HG02852 (cell line): ENCODE measurements at regions not wholly inside any gene's neighbourhood (a gene's known extent, or its start where the extent isn't known, plus 50 kb on each side); places are given as distances from the start of the nearest gene placed in this dataset.
"Not testable (repeated sequence)": the region's sequence is repeated elsewhere in the genome, so short reads cannot be mapped to it uniquely, and the experiment has no call there.

ENCODE experiments used
- ATAC-seq: cut with Tn5 transposase; IDR thresholded peaks from one replicate; pipeline ENCODE4 v1.9.1; 2021; ENCODE audit warnings: mild to moderate bottlenecking, moderate library complexity; ENCODE audit not compliant: unreplicated experiment

DNA sequence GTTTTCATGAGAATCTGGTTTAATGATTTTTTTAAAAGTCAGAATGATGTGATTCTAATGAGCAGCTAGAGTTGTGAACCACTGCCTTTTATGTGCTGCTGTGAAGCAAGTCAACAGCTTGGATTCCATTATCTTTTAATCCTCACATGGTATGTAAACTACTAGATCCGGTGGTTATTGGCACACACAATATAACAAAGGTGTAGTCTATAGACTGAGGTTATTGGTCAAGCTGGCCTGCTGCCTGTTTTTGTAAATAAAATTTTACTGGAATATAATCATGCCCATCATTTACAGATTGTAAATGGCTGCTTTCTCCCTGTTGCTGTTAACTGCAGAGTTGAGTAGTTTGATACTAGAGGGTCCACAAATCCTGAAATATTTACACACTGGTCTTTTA lies 103.1 kb downstream of the OTOL1 start:
- ATAC-seq, result no peak

DNA sequence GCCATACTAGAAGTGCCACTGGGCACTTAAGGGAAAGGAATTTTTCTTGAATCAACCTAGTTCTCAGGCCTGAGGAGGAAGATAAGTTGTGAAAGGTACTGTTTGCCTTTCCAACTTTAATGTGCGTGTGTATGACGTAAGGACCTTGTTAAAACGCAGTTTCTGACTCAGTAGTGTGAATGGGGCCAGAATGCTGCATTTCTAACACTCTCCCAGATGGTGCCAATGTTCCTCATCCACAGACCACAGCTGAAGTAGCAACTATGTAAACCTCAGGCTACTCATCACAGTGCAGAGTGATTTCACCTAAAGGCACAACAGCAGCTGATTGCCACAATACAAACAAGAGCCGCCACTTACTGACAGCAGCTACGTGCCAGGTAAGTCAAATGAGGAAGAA lies 103.6 kb downstream of the OTOL1 start:
- no peak for ATAC-seq

DNA sequence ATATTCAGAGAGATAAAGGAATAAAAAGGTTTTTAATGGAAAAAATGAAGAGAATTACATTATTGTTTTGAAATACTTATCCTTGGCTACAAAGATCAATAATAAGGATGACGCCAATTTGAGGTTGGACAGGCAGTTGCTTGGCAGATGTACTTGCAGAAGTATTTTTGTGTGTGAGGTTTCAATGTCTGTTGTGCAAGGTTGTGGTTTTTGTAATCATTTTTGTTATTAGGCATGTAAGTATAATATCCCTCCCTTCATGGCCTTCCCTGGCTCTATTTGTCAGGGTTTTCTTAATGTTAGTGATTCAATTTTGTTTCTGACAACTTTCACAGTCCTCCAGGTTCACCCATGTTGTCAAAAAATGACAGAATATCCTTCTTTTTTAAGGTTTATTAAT lies 105.9 kb downstream of the OTOL1 start:
- ATAC-seq, result no peak

DNA sequence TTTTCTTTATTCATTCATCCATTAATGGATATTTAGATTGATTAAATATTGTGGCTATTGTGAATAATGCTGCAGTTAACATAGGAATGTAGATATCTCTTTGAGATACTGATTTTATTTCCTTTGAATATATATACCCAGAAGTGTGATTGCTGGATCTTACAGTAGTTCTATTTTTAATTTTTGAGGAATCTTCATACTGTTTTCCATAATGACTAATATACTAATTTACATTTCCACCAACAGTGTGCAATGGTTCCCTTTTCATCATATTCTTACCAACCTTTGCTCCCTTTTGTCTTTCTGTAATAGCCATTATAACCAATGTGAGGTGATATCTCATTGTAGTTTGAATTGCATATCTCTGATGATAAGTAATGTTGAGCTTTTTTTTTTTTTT lies 106.3 kb downstream of the OTOL1 start:
- ATAC-seq, result no peak

DNA sequence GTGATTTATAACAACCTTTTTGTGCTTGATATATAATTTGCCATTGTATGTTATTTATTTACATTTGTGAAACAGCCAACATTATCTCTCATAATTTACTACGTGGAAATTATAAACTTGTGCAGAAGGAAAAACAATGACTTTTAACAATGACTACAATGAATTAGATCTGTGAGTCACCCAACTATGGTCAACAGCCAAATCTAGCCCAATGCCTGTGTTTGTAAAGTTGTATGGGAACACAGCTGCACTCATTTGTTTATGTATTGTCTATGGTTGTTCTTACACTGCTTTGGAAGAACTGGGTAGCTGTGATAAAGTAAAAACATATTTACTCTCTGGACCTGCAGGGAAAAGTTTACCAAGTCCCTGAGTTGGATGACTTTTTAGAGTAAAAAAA lies 110.4 kb downstream of the OTOL1 start:
- no peak for ATAC-seq

DNA sequence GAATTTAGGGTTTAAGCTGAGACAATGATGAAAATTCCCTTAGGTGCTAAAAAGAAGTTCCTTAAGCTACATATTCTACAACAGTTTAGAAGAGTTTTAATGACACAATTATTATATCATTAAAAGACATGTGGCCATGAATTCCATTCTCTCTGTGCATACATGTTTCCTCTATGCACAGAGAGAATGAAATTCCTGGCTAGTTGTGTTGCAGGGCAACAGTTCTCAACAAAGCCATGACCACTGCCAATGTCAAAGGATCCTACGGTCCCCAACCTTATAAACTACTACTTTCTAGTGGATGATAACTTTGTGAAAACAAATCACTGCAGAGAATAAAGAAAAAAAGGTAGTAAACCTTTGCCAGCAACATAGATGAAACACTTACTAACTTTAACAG lies 122.7 kb downstream of the OTOL1 start:
- no peak for ATAC-seq

DNA sequence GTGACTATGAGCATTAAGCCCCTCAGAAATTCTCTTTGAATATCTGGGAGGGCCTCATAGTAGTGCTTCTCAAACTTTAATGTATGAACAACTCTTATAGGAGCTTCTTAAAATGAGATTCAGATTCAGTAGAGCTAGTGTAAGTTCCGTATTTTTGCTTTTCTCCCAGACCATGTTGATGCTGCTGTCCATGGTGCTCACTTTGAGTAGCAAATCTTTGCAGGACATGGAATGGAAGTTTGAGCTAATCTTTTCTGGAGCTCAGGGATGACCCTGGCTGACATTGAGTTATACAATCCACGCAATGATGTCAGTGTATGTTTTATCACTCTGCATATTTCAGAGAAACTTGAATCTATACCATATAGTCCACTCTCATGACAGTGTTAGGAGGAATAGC lies 134.2 kb downstream of the OTOL1 start:
- ATAC-seq, result no peak

DNA sequence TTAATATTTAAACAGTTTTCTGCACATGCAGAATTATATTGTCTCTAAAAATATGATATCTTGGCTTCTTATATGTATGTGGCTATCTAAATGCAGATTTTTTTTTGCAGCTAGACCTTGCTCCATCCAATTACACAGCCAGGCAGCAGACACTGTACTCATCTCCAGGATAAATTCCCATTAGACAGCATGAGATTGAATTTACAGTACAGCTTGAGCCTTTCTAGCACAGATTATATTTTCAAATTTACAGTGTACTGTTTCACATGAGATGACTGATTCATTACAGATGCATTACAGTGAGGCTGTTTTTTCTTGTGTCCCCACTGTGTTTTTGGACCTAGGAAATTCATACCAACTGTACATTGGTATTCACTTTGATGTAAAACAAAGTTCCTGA lies 134.9 kb downstream of the OTOL1 start:
- no peak for ATAC-seq

DNA sequence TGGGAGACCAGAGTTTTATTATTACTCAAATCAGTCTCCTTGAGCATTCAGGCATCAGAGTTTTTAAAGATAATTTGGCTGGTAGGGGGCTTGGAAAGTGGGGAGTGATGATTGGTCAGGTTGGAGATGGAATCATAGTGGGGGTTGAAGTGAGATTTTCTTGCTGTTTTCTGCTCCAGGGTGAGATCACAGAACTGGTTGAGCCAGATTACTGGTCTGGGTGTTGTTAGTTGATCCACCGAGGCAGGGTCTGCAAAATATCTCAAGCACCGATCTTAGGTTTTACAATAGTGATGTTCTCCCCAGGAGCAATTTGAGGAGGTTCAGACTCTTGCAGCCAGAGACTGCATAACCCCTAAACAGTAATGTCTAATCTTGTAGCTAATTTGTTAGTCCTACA lies 141.0 kb downstream of the OTOL1 start:
- no peak for ATAC-seq

DNA sequence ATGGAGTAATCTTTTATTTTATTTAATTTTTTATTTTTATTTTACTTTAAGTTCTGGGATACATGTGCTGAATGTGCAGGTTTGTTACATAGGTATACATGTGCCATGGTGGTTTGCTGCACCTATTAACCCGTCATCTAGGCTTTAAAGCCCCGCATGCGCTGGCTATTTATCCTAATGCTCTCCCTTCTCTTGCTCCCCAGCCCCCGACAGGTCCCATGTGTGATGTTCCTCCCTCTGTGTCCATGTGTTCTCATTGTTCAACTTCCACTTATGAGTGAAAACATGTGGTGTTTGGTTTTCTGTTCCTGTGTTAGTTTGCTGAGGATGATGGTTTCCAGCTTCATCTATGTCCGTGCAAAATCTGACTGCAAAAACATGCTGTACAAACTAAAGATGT lies 142.5 kb downstream of the OTOL1 start:
- ATAC-seq, result not testable (repeated sequence)

DNA sequence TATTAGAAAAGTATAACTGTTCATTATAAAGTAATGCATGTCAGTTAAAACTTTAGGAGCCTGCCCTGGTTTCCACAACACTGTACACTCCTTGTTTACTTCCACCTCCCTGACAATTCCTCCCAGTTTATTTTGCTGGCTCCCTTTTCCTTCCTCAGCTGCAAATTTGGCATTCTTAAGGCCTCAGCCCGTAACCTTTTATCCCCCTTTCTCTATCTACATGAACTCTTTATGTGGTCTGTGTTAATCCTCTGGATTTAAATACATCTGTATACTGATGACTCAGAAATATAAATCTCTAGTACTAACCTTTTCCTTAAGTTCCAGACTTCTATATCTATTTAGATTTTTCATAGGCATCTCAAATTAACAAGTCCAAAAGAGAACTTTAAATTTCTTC lies 143.6 kb downstream of the OTOL1 start:
- ATAC-seq, result no peak

DNA sequence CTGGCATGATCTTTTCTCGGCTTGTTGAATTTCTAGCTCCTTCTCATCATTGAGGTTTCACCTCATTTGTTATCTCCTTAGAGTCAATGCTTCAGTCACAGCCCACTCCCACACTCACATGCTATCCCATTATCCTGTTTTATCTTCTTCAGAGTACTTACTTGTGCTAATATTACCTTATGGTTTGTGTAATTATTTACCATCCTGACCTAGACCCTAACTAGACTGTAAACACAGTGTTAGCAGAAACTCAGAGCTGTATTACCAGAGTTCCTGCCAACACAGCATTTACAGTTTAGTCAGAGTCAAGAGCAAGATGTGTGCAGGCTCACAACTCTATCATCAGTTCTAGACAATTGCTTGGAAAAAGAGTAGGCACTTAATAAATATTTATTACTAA lies 144.7 kb downstream of the OTOL1 start:
- ATAC-seq, result no peak

DNA sequence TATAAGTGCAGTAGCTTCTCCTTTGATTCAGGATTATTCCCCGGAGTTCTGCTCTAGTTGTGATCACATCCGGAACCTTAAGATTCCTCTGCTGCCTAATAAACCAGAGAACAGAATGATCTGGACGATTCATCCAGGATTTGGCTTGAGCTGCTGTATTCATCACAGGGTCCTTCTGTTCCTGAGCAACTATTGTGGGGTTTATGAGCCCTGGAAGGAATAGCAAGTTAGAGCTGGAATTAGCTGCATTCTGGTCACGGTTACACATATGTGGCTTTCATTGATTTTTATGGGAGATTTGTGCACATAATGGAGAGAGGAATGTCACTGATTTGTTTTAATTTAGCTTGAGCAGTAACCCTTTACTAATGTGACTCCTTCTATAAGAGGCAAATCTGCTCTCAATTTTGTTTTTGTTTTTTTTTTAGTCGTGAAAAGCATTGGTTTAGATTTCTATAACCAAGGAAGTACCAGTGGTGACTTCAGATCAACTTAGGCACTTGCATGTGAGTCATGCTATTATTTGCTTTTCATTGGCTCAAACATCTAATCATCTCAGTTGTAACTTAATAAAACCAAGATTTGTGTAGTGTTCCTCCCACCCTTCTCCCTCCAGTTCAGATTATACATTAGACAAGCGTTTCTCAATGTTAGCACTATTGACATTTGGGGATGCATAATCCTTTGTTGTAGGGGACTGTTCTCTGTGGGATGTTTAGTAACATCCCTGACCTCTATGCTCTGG lies 148.5 kb downstream of the OTOL1 start:
- ATAC-seq, result no peak

DNA sequence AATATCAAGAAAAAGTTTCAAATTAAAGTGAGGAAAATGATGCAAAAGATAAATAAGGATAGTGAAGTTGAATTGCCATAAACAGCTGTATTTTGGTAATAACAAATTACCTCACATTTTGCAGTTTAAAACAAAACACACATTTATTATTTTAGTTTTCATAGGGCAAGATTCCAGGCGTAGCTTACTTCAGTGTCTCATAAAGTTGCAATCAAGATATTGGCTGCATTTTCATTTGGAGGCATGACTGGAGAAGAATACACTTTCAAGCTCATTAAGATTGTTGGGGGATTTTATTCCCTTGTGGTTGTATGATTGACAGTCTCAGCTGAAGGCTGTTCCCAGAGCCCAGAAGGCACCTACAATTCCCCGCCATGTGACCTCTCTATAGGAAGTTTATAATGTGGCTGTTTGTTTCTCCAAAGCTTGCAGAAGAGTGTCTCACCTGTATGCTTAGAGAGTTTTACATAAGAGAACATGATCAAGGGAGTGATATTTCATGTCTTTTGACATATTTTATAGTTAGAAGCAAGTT lies 151.4 kb downstream of the OTOL1 start:
- no peak for ATAC-seq

DNA sequence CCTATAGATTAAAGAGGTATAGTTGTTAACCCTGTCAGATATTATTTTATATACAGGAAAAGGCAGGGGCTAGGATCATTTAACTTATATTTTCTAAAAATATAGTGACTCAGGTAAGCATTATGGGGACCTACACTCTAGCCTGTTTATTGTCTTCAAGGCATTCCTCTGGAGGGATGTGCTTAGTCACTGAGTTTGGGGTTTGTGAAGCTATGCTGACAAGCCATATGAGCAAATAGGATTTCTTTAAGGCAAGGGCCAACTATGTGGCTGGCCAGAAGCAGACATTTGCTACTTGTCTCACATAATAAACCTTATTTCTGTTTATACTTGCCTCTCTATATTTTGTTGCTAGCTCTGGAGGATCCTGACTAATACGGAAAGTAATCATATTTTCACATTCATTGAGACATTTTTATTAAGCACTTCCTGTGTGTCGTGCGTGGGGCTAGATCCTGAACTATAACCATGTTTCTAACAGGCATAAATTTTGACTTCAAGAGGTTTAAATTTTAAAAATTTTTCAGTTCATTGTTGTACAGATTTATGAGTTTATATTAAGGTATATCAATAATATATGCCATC lies 153.4 kb downstream of the OTOL1 start:
- ATAC-seq, result no peak

DNA sequence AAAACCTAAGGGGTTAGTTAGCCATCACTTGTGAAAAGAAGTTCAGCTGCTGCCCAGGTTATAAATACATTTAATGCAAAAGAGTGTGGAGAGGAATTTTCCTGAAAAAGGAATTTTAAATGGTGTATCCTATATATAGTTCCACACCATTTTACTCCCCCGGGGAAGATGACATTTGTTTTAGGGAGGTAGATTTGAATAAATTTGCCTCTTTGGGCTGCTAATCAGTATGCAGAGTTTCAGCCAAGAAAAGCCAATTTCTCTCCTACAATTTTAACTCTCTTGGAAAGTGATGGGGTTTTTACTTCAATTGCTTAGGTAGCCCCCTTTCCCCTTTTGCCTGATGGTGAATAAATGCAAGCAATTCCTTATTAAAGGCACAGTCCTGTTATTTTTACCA lies 161.2 kb downstream of the OTOL1 start:
- no peak for ATAC-seq

DNA sequence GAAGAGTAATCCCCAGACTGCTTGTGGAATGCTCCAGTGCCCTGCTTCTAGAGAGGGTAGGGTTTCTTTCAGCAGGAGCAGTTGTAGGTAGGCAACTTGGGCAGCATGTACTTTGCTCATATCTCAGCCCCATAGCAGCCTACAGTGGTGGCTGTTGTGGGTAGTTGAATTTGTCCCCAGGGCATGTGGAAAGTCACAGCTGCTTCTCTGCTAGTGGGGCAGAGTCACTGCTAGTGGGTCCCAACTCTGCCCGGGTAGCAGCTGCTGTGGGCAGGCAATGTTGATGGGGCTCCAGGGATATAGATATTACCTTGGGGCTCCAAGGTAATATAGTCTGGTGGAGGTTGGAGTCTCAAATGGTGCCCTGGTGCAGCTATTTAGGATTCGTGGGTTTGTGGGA lies 174.5 kb downstream of the OTOL1 start:
- ATAC-seq, result no peak

DNA sequence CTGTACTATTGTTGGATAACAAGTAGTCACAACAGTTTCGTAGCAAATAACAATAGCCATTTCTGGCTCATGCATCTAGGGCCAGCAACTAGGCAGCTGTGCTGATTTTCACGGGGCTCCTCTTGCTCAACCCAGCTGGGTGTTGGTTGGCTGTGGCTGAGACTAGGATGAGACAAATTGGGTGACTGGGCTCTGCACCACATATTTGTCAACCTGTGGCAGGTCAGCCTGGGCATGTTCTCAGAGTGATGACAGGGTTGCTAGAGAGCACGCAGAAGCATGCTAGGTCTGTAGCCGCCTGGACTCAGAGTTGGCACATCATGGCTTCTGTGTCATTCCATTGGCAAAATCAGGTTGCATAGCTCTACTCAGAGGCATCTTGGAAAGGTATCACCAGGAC lies 175.9 kb downstream of the OTOL1 start:
- no peak for ATAC-seq

DNA sequence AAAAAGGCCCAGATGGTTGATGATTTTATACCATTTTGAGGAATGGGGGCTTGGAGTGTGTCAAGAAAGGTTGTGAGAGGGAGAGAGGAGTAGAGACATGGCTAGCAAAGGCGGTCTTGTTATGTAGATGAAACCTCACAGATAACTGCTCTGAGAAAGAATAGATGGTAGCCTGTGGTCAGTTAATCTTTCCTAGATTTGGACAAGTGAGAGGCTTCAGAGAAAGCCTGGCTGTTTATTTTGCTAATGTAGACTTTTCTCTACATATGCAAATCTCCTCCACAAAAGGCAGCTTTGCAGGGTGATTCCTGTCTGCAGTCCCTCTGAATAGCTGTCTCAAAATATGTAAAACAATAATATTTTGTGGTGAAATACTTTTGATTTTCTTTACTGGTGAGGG lies 177.3 kb downstream of the OTOL1 start:
- ATAC-seq, result no peak

DNA sequence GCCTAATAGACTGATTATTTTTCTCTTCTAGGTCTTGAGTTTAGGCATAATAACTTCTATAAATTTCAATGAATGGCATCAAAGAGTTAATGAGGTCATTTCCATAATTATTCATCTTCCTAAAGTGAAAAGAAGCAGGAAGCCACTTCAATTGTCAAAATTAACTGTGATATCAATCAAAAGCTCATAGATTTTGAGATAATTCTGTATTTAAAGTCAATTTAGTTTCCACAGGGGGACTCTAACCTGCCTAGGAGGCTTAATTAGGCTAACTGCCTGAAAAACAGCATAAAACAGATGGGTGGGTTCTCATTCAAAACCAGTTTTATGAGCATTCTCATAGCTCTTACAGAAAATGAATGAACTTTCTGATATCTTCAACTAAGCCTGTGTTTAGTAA lies 177.8 kb downstream of the OTOL1 start:
- ATAC-seq, result no peak

DNA sequence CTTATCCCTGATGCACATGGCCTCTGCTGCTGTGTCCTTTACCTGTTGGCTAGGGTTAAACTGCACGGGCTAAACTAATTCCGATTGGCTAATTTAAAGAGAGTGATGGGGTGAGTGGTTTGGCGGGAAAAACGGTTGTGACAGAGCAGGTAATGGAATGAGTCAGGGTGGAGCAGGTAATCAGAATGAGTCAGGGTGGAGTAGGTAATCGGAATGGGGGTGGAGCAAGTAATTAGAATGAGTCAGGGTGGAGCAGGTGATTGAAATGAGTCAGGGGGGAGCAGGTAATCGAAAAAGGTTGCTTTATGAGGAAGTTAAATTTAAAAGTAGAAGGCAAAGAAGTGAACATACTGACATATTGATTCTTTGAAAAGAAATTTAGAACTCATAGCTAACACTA lies 185.2 kb downstream of the OTOL1 start:
- ATAC-seq, result not testable (repeated sequence)

DNA sequence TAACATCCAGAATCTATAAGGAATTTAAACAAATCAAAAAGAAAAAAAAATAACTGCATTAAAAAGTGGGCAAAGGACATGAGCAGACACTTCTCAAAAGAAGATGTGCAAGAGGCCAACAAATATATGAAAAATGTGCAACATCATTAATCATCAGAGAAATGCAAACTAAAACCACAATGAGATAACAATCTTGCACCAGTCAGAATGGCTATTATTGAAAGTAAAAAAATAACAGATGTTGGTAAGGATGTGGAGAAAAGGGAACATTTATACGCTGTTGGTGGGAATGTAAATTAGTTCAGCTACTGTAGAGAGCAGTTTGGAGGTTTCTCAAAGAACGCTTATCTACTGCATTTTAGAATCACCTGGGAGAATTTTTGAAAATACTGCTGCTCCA lies 186.1 kb downstream of the OTOL1 start:
- no peak for ATAC-seq
